ENCODE measurements at regions not wholly inside any gene's neighbourhood (a gene's known extent, or its start where the extent isn't known, plus 50 kb on each side); places are given as distances from the start of the nearest gene placed in this dataset.

DNA sequence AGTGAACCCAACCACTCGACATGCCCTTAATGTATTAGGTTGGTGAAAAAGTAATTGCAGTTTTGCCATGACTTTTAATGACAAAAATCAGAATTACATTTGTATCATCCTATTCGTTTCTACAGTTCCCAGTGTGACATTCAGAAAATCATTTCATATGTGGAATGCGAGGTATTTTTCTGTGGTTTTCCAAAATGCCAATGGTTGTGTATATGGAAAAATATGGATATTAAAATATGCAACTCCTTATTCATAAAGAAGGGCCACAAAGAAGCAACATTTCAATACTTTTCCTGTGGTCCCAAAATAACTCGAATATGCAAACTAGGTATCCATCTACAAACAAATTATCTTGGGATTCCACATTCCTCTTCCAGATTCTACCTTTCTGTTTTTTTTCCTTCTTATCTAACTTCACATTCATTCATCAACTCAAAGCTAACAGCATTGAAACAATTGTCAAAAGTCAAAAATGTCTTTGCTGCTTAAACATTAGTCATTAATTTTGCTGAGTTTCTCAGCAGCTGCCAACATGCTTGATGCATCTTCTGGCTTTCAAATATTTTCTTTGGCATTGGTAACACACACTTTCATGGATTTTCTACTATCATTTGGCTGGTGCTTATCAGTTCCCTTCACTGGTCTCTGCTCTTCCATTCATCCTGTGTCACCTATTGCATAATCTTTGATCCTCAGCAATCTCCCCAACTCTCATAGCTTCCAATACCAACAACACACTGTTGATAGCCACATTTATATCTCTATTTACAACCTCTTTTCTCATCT lies 1445.4 kb downstream of the EFNB2 start:
- Histone ChIP-seq H3K9me3 (no peaks in the 10 kb centered on the region), H3K27me3 (no peaks in the 10 kb centered on the region), H3K36me3 (no peaks in the 10 kb centered on the region), H3K4me1 (no peaks in the 10 kb centered on the region), H3K4me3 (no peak overlapping the region), H3K27ac (no peak overlapping the region)
- TF ChIP-seq POLR2A (IDR thresholded peaks at IDR 0.05) = no peak
- TF ChIP-seq, protein P1, sequence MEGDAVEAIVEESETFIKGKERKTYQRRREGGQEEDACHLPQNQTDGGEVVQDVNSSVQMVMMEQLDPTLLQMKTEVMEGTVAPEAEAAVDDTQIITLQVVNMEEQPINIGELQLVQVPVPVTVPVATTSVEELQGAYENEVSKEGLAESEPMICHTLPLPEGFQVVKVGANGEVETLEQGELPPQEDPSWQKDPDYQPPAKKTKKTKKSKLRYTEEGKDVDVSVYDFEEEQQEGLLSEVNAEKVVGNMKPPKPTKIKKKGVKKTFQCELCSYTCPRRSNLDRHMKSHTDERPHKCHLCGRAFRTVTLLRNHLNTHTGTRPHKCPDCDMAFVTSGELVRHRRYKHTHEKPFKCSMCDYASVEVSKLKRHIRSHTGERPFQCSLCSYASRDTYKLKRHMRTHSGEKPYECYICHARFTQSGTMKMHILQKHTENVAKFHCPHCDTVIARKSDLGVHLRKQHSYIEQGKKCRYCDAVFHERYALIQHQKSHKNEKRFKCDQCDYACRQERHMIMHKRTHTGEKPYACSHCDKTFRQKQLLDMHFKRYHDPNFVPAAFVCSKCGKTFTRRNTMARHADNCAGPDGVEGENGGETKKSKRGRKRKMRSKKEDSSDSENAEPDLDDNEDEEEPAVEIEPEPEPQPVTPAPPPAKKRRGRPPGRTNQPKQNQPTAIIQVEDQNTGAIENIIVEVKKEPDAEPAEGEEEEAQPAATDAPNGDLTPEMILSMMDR (IDR thresholded peaks at IDR 0.05) = no peak
- TF ChIP-seq POLR2AphosphoS5 (IDR thresholded peaks at IDR 0.05) = no peak
- no peak for DNase-seq (ENCODE audit: low spot score in 2 of 2)
- intact Hi-C loops (cut with DNase I; ENCODE audit: low total_unique reads) = no loop called here

DNA sequence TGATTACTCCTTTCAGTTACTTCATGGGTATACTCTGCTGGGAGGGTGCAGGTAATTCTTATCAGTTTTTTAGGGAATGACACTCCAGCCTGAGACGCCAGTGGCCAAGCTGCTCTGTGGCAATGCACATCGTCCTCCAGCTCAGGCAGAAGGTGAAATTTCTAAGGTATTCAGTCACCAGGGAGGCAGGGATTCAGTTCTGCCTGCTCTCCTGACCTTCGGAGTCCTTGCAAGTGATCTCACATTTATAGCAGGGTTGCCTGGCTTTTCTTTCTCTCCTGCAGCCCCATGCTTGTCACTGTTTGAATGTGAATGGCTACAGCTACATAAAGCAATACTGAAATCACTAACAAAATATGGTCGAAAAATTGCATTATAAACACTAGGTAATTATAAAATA lies 1447.5 kb downstream of the EFNB2 start:
- DNase-seq (ENCODE audit: low spot score in 2 of 2) = no peak
- intact Hi-C loops (cut with DNase I; ENCODE audit: low total_unique reads) = no loop called here
- H3K4me1 ChIP-seq = no peaks in the 10 kb centered on the region
- H3K27me3 ChIP-seq = no peaks in the 10 kb centered on the region
- no peaks in the 10 kb centered on the region for H3K9me3 ChIP-seq
- TF ChIP-seq POLR2A (IDR thresholded peaks at IDR 0.05) (no peak), POLR2AphosphoS5 (IDR thresholded peaks at IDR 0.05) (no peak)
- TF ChIP-seq, protein P1 (IDR thresholded peaks at IDR 0.05) = no peak
- no peak overlapping the region for H3K27ac ChIP-seq
- no peaks in the 10 kb centered on the region for H3K36me3 ChIP-seq
- no peak overlapping the region for H3K4me3 ChIP-seq

DNA sequence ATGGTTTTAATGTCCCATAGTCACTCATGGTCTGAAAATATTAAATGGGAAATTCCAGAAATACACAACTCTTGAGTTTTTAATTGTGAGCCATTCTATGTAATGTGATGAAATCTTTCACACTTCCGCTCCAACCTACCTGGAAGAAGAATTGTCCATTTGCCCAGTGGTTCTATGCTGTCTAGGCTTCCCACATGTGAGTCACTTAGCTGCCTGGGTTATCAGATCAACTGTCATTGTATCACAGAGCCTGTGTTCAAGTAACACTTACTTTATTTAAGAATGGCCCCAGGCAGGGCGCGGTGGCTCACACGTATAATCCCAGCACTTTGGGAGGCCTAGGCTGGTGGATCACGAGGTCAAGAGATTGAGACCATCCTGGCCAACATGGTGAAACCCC lies 1450.5 kb downstream of the EFNB2 start:
- intact Hi-C loops (cut with DNase I; ENCODE audit: low total_unique reads) = no loop called here
- Histone ChIP-seq H3K27me3 (no peaks in the 10 kb centered on the region), H3K9me3 (no peaks in the 10 kb centered on the region), H3K4me1 (no peaks in the 10 kb centered on the region), H3K4me3 (no peak overlapping the region), H3K27ac (no peak overlapping the region), H3K36me3 (no peaks in the 10 kb centered on the region)
- no peak for DNase-seq (ENCODE audit: low spot score in 2 of 2)
- no peak for TF ChIP-seq POLR2AphosphoS5 (IDR thresholded peaks at IDR 0.05)

DNA sequence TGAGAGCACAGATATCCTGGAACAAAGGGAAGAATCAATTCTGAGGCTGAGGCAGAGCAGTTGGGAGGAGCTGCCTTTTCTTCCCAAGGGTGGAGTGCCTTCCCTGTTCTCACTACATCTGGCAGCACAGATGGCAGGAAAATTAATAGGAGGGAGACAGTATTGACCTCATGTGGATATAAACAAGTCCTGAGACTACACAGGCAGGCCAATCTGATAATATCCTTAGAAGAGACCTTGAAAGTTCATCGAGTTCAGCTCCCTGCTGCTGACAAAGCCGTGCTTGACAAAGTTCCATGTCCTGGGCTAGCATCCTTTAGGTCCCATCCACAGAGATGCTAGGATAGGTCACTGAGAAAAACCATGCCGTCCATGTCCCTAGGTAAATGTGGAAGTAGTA lies 1451.5 kb downstream of the EFNB2 start:
- TF ChIP-seq POLR2AphosphoS5 (IDR thresholded peaks at IDR 0.05) (no peak), POLR2A (IDR thresholded peaks at IDR 0.05) (no peak)
- TF ChIP-seq, protein P1 (IDR thresholded peaks at IDR 0.05) = no peak
- no peaks in the 10 kb centered on the region for H3K9me3 ChIP-seq
- intact Hi-C loops (cut with DNase I; ENCODE audit: low total_unique reads) = no loop called here
- no peak for DNase-seq (ENCODE audit: low spot score in 2 of 2)
- no peaks in the 10 kb centered on the region for H3K4me1 ChIP-seq
- H3K4me3 ChIP-seq = no peak overlapping the region
- H3K27ac ChIP-seq = no peak overlapping the region
- H3K36me3 ChIP-seq = no peaks in the 10 kb centered on the region
- no peaks in the 10 kb centered on the region for H3K27me3 ChIP-seq

DNA sequence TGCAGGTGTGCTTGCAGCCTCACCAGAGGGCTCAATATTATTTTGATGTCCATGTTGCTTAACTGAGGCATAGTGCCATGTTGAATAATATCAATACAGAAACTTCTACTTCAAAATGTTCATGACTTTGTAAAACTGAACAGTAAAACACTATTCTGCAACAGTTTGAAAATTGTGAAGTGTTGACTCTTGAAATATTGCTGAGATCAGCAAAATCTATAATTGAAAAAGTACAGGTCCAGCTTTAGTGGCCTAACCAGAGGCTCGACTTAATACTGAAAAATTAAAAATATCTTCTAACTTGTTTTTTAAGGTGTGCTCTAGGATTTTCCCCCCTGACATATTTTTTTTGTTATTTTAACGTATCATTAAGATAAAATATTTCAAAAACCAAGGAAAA lies 1460.7 kb downstream of the EFNB2 start:
- intact Hi-C loops (cut with DNase I; ENCODE audit: low total_unique reads) = no loop called here
- no peaks in the 10 kb centered on the region for H3K27me3 ChIP-seq
- H3K27ac ChIP-seq = no peak overlapping the region
- H3K9me3 ChIP-seq = no peaks in the 10 kb centered on the region
- TF ChIP-seq POLR2AphosphoS5 (IDR thresholded peaks at IDR 0.05) = no peak
- no peak for TF ChIP-seq POLR2A (IDR thresholded peaks at IDR 0.05)
- TF ChIP-seq, protein P1 (IDR thresholded peaks at IDR 0.05) = no peak
- DNase-seq (ENCODE audit: low spot score in 2 of 2) = no peak
- H3K36me3 ChIP-seq = no peaks in the 10 kb centered on the region
- H3K4me1 ChIP-seq = no peaks in the 10 kb centered on the region
- no peak overlapping the region for H3K4me3 ChIP-seq

All from breast epithelium (tissue), 4 donors.